Activated CD8-positive, alpha-beta T cell treated with anti-CD3 and anti-CD28 coated beads for 36 hours (primary cell): ENCODE measurements at regions not wholly inside any gene's neighbourhood (a gene's known extent, or its start where the extent isn't known, plus 50 kb on each side); places are given as distances from the start of the nearest gene placed in this dataset.

Experiments used
- ATAC-seq: fragments of 200-7000 bp; cut with Tn5 transposase; one replicate; pipeline ENCODE4 v1.10.0; 2021; ENCODE audit warnings: mild to moderate bottlenecking, moderate library complexity
- CTCF ChIA-PET: fragments of 350-600 bp; sonication (Branson Sonifier 250); formaldehyde crosslinking; loops from one replicate; lab custom pipeline; 2021; ENCODE audit warnings: antibody characterized with exemption; lab: Charles Lee
- POLR2A ChIA-PET: fragments of 350-600 bp; sonication (Branson Sonifier 250); formaldehyde crosslinking; loops from one replicate; lab custom pipeline; 2021; ENCODE audit warnings: antibody characterized with exemption; lab: Charles Lee
- DNase-seq: peaks from one replicate; pipeline ENCODE4 v3.0.0-alpha.2; 2020
- H3K27ac Mint-ChIP-seq: one replicate; pipeline ENCODE4 v1.8.0; 2021; ENCODE audit warnings: mild to moderate bottlenecking, mixed read lengths
- H3K27me3 Mint-ChIP-seq: one replicate; pipeline ENCODE4 v1.8.0; 2021; ENCODE audit warnings: mixed read lengths
- H3K36me3 Mint-ChIP-seq: one replicate; pipeline ENCODE4 v1.8.0; 2021; ENCODE audit warnings: low read depth, mixed read lengths
- H3K4me1 Mint-ChIP-seq: one replicate; pipeline ENCODE4 v1.8.0; 2021; ENCODE audit warnings: low read depth, mixed read lengths
- H3K4me3 Mint-ChIP-seq: one replicate; pipeline ENCODE4 v1.8.0; 2021; ENCODE audit warnings: mild to moderate bottlenecking, moderate library complexity, mixed read lengths
- H3K9me3 Mint-ChIP-seq: one replicate; pipeline ENCODE4 v1.8.0; 2021; ENCODE audit warnings: mixed read lengths
- CTCF ChIP-seq: fragments of 200-600 bp; IDR thresholded peaks from one replicate; pipeline ENCODE4 v1.8.0; 2022; ENCODE audit warnings: antibody characterized with exemption, mild to moderate bottlenecking
- intact Hi-C: fragments of 100-400 bp; cut with micrococcal nuclease; formaldehyde crosslinking; loops from one replicate; pipeline ENCODE4 v1.10.0; 2022

GRCh38 chr4:111650674-111651086 lies 494.6 kb upstream of the FAM241A start:
- ATAC-seq (no peak), DNase-seq (no peak)
- Mint-ChIP-seq H3K27me3 (no peaks in the 10 kb centered on the region), H3K36me3 (no peaks in the 10 kb centered on the region), H3K4me3 (no peak overlapping the region), H3K9me3 (no peaks in the 10 kb centered on the region), H3K27ac (no peak overlapping the region), H3K4me1 (no peaks in the 10 kb centered on the region)
- TF ChIP-seq CTCF, result no peak
- CTCF ChIA-PET, result no interaction called here
- POLR2A ChIA-PET, result no interaction called here
- intact Hi-C loops, result no loop called here

- Mint-ChIP-seq H3K4me3 (no peak overlapping the region), H3K4me1 (no peaks in the 10 kb centered on the region), H3K27ac (no peak overlapping the region), H3K9me3 (no peaks in the 10 kb centered on the region), H3K36me3 (no peaks in the 10 kb centered on the region), H3K27me3 (no peaks in the 10 kb centered on the region)
- POLR2A ChIA-PET, result no interaction called here
- CTCF ChIA-PET, result no interaction called here
- intact Hi-C loops, result no loop called here
- no peak for DNase-seq
- no peak for ATAC-seq
- no peak for TF ChIP-seq CTCF
These were observed 493.0 kb upstream of the FAM241A start for GRCh38 chr4:111652236-111652635.

DNA sequence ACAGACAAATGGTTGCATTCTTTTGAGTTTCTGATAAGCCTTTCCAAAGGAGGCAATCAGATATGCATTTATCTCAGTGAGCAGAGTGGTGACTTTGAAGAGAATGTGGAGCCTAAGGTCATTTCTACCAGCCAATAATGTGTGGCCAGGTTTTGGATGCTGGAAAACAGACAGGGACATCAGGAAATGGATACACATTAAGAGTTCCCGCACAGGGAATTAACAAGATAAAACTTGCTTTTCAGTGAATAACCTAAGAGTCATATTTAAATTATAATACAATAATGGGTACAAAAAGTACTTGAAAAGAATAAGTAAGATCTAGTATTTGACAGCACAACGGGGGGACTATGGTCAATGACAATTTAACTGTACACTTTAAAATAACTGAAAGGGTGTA lies 492.3 kb upstream of the FAM241A start:
- Mint-ChIP-seq H3K9me3 (no peaks in the 10 kb centered on the region), H3K27me3 (no peaks in the 10 kb centered on the region), H3K27ac (no peak overlapping the region), H3K4me1 (no peaks in the 10 kb centered on the region), H3K4me3 (no peak overlapping the region), H3K36me3 (no peaks in the 10 kb centered on the region)
- DNase-seq (no peak), ATAC-seq (no peak)
- TF ChIP-seq CTCF, result no peak
- POLR2A ChIA-PET, result no interaction called here
- CTCF ChIA-PET, result no interaction called here
- intact Hi-C loops, result no loop called here

- H3K4me1 Mint-ChIP-seq, result no peaks in the 10 kb centered on the region
- H3K36me3 Mint-ChIP-seq, result no peaks in the 10 kb centered on the region
- CTCF ChIA-PET, result no interaction called here
- DNase-seq (no peak), ATAC-seq (no peak)
- peaks cover 3% of the 10 kb centered on the region for H3K9me3 Mint-ChIP-seq
- no peaks in the 10 kb centered on the region for H3K27me3 Mint-ChIP-seq
- H3K4me3 Mint-ChIP-seq, result no peak overlapping the region
- POLR2A ChIA-PET, result interaction anchor here (0.6 kb wide), 1 partner anchor 234 kb away, joined by 3 read pairs; no protein-coding TSS in a partner anchor
- intact Hi-C loops, result no loop called here
- H3K27ac Mint-ChIP-seq, result no peak overlapping the region
- TF ChIP-seq CTCF, result no peak
These were observed 482.8 kb upstream of the FAM241A start for GRCh38 chr4:111662496-111662895.

DNA sequence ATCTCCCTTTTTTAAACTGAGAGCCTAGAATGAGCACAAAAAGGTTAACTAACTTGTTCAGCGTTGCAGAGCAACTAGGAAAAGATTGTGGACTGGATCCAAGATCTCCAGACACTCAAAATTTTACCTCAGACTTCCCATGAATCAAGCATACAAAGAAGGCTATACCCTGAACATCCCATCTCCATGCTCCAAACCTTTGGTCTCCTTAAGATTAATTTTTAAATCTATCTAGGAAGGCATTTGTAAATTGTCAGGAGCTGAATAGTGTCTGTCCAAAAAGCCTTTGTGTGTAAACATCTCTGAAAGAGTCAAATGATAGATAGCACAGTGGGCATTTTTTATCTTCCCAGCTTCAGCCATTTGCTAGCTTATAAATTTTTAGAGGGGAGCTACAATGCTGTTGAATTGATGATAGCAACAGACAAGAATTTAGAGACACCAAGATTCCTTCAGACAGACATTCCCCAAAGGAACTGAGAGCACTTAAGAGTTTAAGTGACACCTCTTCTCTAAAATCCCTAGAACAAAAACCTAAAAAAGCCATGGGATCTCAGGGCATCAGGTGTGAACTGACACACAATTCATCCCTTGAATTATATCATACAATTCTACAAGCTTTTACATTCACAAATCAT lies 480.8 kb upstream of the FAM241A start:
- ChIA-PET CTCF (no interaction called here), POLR2A (no interaction called here)
- Mint-ChIP-seq H3K36me3 (no peaks in the 10 kb centered on the region), H3K4me1 (no peaks in the 10 kb centered on the region), H3K27me3 (no peaks in the 10 kb centered on the region), H3K9me3 (peaks cover 3% of the 10 kb centered on the region), H3K4me3 (no peak overlapping the region), H3K27ac (no peak overlapping the region)
- ATAC-seq (no peak), DNase-seq (no peak)
- TF ChIP-seq CTCF, result no peak
- intact Hi-C loops, result no loop called here
